HG02571 (cell line): ENCODE measurements at regions not wholly inside any gene's neighbourhood (a gene's known extent, or its start where the extent isn't known, plus 50 kb on each side); places are given as distances from the start of the nearest gene placed in this dataset.

Experiments
- ATAC-seq: cut with Tn5 transposase; IDR thresholded peaks from one replicate; pipeline ENCODE4 v1.9.1; 2021; ENCODE audit warnings: mild to moderate bottlenecking, moderate library complexity; ENCODE audit not compliant: unreplicated experiment

DNA sequence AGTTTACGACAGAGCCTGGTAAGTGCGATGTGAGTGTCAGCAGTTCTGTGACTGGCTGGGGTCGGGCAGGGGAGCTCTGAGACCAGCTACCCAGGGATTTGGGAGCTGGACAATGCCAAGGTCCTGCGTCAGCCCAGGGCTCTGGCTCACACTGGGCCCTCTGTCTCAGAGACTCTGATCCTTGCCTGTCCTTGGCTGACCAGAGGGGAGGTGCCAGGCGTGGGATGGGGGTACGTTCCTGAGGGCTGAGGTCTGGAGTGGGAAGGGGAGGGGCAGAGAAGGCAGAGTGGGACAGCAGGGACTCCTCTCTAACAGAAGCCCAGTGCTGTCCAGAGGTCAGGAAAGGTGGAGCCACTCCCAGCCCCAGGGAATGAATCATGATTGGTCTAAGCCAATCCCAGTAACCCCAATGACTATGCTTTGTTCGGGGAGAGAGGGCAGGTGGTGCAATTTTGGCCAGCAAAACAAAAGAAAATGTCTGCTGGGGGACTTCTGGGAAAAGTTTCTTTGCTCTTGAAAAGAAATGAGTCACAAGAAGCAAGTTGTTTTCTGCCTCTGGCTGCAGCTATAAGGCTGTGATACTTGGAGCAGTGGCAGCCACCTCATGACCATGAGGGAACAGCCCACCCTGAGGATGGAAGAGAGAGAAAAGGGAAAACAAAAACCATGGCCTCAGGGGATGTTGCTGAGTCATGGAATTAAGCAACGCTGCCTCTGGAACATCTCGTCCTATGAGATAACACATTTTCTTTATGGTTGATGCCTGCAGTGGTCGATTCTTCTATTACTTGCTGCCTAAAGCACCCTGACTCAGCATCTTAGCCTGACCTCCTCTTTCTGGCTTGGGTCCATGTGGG lies 108.3 kb downstream of the CHST1 start:
- no peak for ATAC-seq

DNA sequence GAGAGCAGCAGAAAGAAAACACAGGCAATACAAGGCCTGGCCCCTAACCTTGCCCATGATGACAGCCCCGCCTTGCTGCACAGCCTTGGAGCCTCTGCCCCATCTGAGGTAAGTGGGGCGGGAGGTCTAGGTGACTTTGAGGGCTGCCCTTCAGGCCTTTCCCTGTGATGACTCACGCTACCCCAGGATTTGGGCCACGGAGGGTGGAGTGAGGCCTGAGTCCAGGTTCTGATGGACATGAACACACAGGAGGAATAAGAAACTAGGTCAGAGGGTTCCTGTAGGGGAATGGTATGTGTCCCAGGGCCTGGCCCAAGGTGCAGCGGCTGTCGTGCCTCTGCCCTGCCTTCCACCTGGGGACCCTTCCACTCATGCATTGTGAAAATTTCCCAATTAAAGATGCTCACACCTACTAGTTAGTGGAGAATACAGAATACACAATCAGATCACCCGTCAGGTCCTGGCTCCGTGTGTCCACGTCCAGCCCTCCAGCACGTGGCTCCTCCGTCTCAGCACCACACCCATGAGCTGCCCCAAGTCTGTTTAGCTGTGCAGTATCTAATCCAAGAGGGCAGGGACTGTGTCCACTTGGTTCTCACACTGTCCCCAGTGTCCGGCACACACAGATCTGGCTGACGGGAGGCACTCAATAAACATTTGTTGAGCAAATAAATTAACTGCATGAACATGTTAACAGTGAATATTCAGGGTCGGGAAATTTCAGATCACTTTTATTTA lies 111.0 kb downstream of the CHST1 start:
- ATAC-seq = no peak

DNA sequence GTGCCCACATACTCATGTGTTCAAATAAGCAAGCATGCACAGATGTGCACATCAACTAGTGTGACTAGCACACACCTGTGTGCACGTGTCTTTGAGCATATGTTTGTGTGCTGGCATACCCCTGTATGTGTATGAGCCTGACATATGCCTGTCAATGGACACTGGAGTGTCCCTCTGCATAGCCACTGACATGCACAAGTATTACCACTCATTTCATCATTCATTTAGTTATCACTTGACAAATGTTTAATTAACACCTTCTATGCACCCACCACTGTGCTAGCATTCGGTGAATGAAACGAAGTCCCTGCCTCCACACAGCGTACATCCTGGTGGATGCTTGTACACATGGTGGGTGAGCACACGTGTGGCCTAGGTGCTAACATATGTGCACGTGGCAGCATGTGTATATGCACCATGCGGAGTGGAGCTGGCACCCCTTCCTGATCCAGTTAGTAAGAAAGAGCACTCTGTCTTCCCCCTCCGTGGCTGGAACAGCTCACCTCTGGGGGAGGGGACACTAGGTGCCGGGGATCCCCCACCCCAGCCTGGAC lies 112.0 kb downstream of the CHST1 start:
- no peak for ATAC-seq

DNA sequence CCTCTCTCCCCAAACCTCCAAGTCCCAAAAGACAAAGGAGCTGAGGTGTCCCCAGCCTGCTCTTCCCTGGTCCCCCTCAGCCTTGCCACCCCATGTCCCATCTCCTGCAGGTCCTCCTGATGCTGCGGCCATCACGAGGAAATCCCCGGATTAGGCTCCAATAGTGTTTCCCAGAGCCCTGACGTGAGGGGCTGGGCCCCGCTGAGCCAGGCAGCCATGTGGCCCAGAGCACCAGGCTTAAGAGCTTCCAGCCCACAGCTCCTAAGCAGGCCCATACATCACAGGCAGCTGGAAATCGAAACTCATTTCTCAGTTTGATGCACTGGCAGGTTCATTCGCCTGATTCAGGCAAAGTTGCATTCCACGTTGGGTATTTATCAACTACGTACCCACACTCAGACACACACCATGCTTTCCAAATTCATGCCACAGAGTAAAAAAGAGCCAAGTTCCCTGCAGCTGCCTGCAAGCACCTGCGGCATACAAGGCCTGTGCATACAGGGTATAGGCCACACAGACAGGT lies 114.2 kb downstream of the CHST1 start:
- no peak for ATAC-seq

- ATAC-seq = no peak
Observed at GRCh38 chr11:45549257-45549656, 116.2 kb downstream of the CHST1 start.

GRCh38 chr11:45546366-45546765 lies 119.1 kb downstream of the CHST1 start:
- ATAC-seq = no peak

GRCh38 chr11:45544826-45545225 lies 120.6 kb downstream of the CHST1 start:
- ATAC-seq = no peak

GRCh38 chr11:45543808-45544422 lies 121.5 kb downstream of the CHST1 start:
- no peak for ATAC-seq

GRCh38 chr11:45543081-45543480 lies 122.3 kb downstream of the CHST1 start:
- no peak for ATAC-seq

GRCh38 chr11:45541693-45542434 lies 123.6 kb downstream of the CHST1 start:
- ATAC-seq = no peak

DNA sequence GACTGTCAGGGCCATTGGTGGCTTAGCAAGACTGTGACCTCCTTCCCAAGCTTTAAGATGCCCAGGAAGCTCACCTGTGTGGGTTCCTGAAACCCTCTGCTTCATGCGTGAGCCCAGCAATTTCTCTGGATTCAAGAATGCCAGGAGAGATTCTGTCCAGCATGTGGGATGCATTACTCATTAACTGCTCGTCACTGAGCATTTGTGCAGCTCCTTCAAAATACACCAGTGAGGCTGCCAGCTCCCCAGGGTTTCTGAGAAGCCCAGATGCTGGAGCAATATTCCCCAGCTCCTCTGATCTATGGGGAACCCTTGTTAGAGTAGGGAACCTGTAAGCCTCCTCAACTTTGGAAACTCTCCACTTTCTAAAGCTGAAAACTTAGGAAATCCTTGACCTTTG lies 126.5 kb downstream of the CHST1 start:
- no peak for ATAC-seq

GRCh38 chr11:45538363-45538762 lies 127.1 kb downstream of the CHST1 start:
- no peak for ATAC-seq

DNA sequence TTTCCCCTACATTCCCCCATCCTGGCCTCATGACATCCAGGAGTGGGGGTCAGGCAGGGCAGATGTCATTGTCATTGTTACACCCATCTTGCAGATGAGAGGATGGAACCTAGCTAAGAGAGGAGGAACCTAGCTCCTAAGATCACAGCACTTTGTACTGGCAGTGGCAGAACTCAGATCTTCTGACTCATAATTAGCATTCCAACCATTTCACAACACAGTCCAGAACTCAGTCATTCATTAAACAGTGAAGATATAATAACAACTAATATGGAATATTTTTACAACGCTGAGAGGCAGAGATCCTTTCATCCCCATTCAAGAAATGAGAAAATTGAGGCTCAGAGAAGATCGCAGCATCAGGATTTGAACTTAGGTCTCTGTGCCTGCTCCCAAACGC lies 127.8 kb downstream of the CHST1 start:
- no peak for ATAC-seq

DNA sequence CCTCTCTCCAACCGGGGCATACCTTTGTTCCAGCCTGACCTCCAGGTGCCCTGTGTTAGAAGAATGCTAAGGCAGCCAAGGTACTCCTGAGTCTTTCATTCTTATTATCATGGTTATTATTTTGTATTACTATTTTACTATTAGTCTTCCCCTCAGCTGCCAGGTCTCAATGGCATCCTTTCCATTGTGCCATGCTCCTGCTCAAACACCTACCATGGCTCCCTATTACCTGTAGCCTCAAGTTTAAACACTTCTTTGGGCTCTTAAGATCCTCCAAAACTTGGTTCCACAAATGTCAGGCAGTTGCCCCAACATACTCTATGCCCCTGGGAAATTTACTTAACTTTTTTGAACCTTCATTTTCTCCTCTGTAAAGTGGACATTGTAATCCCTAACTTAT lies 130.4 kb downstream of the CHST1 start:
- ATAC-seq = no peak

GRCh38 chr11:45534132-45534531 lies 131.3 kb downstream of the CHST1 start:
- ATAC-seq = no peak

DNA sequence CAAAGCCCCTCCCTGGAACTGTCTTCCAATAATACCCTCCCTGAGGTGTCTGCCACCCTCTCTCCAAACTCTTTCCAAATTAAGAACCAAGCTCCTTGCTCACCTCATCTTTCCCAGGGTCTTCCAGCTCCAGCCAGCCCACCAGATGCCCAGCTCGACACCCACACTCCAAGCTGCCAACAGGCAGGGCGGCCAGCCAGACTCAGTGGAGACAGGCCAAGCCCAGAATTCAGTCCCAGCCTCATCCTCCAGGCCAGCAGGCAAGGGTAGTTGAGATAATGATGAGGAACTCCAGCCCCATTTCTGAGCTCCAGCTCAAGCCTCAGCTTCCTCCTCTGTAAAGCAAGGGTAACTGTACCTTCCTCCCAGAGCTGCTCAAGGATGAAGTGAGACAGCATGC lies 132.9 kb downstream of the CHST1 start:
- no peak for ATAC-seq

- ATAC-seq = no peak
Observed at GRCh38 chr11:45530776-45531175, 134.6 kb downstream of the CHST1 start.

DNA sequence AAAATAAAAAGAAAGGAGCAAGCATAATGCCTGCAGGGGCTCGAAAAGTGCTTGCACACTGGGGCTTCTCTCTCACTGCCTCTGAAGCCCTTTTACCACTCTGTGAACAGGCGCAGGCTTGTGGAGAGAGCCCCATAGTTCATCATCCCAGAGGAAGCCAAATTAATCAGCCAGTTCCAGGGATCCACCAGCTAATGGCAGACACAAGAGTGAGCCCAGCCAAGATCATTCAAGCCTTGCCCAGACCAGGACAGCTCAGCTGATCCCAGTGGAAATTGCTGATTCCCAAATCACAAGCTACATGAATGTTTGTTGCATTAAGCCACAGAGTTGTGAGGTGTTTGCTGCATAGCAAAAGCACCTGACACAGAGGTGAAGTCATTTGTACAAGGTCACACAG lies 135.3 kb downstream of the CHST1 start:
- no peak for ATAC-seq

- ATAC-seq = no peak
Observed at GRCh38 chr11:45528435-45528834, 137.0 kb downstream of the CHST1 start.

DNA sequence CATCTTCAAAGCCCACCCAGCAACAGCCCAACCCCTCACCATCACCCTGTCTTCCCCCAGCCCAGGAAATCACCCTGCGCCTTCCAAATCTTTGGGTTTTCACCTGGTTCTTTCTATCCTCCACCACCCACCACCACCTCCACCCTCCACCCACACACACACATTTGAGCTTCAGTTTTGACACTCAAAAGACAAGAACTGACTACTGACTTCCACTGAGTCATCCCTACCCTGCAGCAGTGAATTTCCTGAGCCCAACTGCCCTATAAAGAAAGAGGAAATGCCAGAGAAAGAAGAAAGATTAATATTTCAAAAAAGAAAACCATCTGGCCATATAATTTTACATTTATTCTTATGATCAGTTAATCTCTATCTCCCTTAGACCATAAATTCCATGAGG lies 137.5 kb downstream of the CHST1 start:
- no peak for ATAC-seq

DNA sequence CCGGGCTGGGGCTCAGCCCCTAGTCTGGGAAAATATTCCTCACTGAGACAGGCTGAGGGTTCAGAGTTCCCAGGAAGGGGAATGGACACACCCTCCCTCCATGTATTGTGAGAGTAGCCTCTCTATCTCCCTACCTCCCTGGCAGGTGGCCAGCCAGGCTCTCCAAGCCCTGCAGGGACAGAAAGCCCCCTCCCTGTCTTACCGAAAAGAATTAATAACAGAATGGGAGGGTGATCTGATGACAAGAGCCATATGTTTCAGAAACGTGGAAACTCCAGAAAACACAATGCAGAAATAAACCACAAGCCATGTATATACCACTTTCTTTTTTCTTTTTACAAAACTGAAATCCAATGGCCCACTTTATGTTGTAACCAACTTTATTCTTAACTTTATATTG lies 140.0 kb downstream of the CHST1 start:
- no peak for ATAC-seq
